ENCODE measurements at regions not wholly inside any gene's neighbourhood (a gene's known extent, or its start where the extent isn't known, plus 50 kb on each side); places are given as distances from the start of the nearest gene placed in this dataset.
A peak's percentile ranks its signal among the peaks of the same experiment; 100 is the strongest.
"Not testable (repeated sequence)": the region's sequence is repeated elsewhere in the genome, so short reads cannot be mapped to it uniquely, and the experiment has no call there.

DNA sequence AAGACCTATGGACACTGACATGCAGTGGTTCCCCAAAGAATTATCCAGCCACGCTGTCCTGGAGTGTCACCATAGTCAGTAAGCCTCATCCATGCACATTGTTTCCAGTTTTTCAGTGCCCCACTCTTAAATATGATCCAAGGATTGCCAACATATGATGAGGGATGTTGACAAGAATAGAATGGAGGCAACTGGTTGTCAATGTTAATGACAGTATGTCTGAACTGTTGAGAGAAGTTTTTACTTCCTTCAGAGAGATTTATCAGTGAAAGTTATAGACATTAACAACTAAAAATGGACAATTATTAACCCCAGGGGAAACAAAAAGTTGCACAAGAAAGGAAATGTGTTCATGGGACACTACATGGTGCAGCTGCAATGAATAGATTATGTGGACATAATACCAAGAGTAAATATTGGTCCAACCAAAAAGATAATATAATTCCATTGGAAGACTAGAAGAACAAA lies 69.9 kb downstream of the CYP26B1 start (continued):
- TF ChIP-seq, protein P1, sequence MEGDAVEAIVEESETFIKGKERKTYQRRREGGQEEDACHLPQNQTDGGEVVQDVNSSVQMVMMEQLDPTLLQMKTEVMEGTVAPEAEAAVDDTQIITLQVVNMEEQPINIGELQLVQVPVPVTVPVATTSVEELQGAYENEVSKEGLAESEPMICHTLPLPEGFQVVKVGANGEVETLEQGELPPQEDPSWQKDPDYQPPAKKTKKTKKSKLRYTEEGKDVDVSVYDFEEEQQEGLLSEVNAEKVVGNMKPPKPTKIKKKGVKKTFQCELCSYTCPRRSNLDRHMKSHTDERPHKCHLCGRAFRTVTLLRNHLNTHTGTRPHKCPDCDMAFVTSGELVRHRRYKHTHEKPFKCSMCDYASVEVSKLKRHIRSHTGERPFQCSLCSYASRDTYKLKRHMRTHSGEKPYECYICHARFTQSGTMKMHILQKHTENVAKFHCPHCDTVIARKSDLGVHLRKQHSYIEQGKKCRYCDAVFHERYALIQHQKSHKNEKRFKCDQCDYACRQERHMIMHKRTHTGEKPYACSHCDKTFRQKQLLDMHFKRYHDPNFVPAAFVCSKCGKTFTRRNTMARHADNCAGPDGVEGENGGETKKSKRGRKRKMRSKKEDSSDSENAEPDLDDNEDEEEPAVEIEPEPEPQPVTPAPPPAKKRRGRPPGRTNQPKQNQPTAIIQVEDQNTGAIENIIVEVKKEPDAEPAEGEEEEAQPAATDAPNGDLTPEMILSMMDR (IDR thresholded peaks at IDR 0.05 in 2 of 3, conservative IDR thresholded peaks at IDR 0.05 in 1 of 3; ENCODE audit: insufficient read depth in 2 of 3, low read depth in 1 of 3, low read length in 3 of 3), result no peak
- TF ChIP-seq GATAD2A (IDR thresholded peaks at IDR 0.05), result no peak

DNA sequence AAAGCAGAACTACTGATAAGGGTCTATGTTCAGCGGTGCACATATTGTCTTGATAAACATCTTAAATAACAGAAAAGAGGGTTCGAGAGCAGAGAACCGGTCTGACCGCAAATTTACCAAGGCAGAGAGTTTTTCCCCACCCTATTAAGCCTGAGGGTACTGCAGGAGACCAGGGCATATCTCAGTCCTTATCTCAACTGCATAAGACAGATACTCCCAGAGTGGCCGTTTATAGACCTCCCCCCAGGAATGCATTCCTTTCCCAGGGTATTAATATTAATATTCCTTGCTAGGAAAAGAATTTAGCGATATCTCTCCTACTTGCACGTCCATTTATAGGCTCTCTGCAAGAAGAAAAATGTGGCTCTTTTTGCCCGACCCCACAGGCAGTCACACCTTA lies 74.3 kb downstream of the CYP26B1 start:
- 0 out of 2 replicates have a peak, but pooled peaks have one; percentile 50 for TF ChIP-seq TRIM28 (IDR thresholded peaks at IDR 0.05)
- H3K36me3 ChIP-seq (ENCODE audit: control insufficient read depth, insufficient read depth, low read length); H3K4me2 ChIP-seq (ENCODE audit: insufficient read depth, low read length); H3K4me1 ChIP-seq (replicated peaks in 1 of 2; ENCODE audit: control insufficient read depth in 2 of 2, insufficient read depth in 2 of 2, low read length in 2 of 2); H3K9ac ChIP-seq (ENCODE audit: insufficient read depth in 1 of 2, low read depth in 2 of 2, low read length in 2 of 2); FAIRE-seq; in situ Hi-C loops (cut with MboI); BruUV-seq (replicated peaks); H3K9me3 ChIP-seq (replicated peaks; ENCODE audit: control insufficient read depth, insufficient read depth, low read depth, low read length); H3K27ac ChIP-seq (ENCODE audit: extremely low read depth, low read depth, low read length); H3K79me2 ChIP-seq (ENCODE audit: control insufficient read depth, insufficient read depth, low read length); H3K27me3 ChIP-seq (ENCODE audit: control insufficient read depth in 2 of 2, insufficient read depth in 2 of 2, low read length in 2 of 2); intact Hi-C loops (cut with micrococcal nuclease); POLR2A ChIA-PET; H3K9me1 ChIP-seq (ENCODE audit: control insufficient read depth, insufficient read depth, low read length); H3K4me3 ChIP-seq; H4K20me1 ChIP-seq (replicated peaks; ENCODE audit: control insufficient read depth, insufficient read depth, low read length); ATAC-seq; CTCF ChIA-PET (ENCODE audit: low intra/inter-chr PET ratio); H2AFZ ChIP-seq (ENCODE audit: low read depth, low read length); DNase-seq (ENCODE audit: extremely low read depth in 1 of 4, low spot score in 3 of 4): not testable (repeated sequence)
- WGBS (ENCODE audit: insufficient coverage, low coverage, missing lambda C conversion rate), result 1% methylated on average over 5 of the region's 8 CpGs

All from K562 (cell line).